NCI-H2171 (cell line): ENCODE measurements at regions not wholly inside any gene's neighbourhood (a gene's known extent, or its start where the extent isn't known, plus 50 kb on each side); places are given as distances from the start of the nearest gene placed in this dataset.
"Not testable (repeated sequence)": the region's sequence is repeated elsewhere in the genome, so short reads cannot be mapped to it uniquely, and the experiment has no call there.

Source experiments
- DNase-seq: peaks from one replicate; lab custom pipeline; 2025; lab: John Stamatoyannopoulos, UW

GRCh38 chr1:219090607-219091006 is 83.1 kb upstream of the LYPLAL1 start:
- no peak for DNase-seq

DNA sequence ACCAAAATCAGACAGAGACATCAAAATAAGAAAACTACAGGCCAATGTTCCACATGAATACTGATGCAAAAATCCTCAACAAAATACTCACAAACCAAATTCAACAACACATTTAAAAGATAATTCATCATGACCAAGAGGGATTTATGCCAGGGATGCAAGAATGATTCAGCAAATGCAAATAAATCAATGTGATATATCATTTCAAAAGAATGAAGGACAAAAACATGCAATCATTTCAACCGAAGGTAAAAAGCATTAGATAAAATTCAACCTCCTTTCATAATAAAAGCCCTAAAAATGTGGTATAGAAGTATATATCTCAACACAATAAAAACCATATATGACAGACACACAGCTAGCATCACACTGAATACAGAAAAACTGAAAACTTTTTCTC is 81.5 kb upstream of the LYPLAL1 start:
- no peak for DNase-seq

- no peak for DNase-seq
Observed at GRCh38 chr1:219099307-219099706, 74.4 kb upstream of the LYPLAL1 start.

DNA sequence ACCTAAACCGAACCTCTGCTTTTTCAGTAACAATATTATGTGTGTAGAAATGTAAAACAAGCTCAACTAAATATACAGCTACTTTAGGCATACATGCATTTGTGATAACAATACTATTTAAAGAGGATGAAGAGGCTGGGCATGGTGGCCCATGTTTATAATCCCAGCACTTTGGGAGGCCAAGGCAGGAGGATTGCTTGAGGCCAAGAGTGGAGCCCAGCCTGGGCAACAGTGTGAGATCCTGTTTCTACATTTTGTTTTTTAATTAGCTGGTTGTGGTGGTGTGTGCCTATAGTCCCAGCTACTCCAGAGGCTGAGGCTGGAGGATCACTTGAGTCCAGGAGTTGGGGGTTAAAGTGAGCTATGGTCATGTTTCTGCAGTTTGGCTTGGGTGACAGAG is 73.6 kb upstream of the LYPLAL1 start:
- DNase-seq = no peak

DNA sequence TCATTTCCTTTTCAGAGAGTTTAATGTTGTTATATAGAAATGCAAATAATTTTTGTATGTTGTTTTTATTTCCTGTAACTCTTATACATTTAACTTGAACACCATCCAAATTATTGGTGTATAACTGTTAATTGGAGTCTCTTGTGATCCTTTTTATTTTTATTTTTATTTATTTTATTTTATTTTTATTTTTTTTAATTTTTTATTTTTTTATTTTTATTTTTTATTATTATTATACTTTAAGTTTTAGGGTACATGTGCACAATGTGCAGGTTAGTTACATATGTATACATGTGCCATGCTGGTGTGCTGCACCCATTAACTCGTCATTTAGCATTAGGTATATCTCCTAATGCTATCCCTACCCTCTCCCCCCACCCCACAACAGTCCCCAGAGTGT is 71.2 kb upstream of the LYPLAL1 start:
- DNase-seq = not testable (repeated sequence)

- DNase-seq = no peak
Observed at GRCh38 chr1:219105893-219106292, 67.8 kb upstream of the LYPLAL1 start.

DNA sequence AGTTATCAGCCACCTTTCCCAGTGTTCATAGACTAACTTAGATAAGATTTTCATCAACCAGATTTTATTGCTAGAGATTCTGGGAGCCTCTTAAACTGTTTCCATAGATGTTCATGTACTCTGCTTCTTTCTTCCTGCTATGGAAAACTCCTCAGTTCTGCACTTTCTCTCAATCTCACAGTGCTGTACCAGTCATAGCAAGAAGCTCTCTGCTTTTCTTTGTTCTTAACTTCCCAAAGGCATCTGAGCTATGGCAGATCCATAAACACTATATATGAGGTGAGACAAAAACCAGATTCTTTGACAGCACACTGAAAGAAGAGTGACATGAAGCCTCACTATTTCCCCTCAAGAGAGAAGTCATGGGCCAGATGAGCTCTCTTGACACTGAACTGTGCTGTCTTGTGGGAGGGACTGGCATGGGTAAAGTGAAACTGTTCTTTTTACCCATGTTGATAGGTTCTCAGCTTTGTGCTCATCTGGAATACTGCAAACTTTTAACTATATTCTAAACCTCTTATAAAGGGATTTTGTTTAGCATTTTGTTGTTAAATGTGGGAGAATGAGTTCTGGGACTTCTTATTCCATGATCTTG is 64.2 kb upstream of the LYPLAL1 start:
- no peak for DNase-seq

- DNase-seq = no peak
Observed at GRCh38 chr1:219113261-219113660, 60.4 kb upstream of the LYPLAL1 start.

- DNase-seq = no peak
Observed at GRCh38 chr1:219114014-219114413, 59.7 kb upstream of the LYPLAL1 start.

- DNase-seq = no peak
Observed at GRCh38 chr1:219119839-219120238, 53.8 kb upstream of the LYPLAL1 start.

GRCh38 chr1:219120624-219121544 is 52.8 kb upstream of the LYPLAL1 start:
- DNase-seq = no peak

- DNase-seq = no peak
Observed at GRCh38 chr1:219121679-219122078, 52.0 kb upstream of the LYPLAL1 start.

GRCh38 chr1:219123036-219123435 is 50.6 kb upstream of the LYPLAL1 start:
- no peak for DNase-seq
